Stimulated activated CD4-positive, alpha-beta T cell treated with anti-CD3 and anti-CD28 coated beads, Interleukin-4, amount 100 ng/mL, for 4 hours (primary cell): ENCODE measurements at regions not wholly inside any gene's neighbourhood (a gene's known extent, or its start where the extent isn't known, plus 50 kb on each side); places are given as distances from the start of the nearest gene placed in this dataset.

ENCODE experiments used
- DNase-seq, 2 experiments: peaks; one replicate each; pipeline ENCODE4 v3.0.0-alpha.2; 2020

DNA sequence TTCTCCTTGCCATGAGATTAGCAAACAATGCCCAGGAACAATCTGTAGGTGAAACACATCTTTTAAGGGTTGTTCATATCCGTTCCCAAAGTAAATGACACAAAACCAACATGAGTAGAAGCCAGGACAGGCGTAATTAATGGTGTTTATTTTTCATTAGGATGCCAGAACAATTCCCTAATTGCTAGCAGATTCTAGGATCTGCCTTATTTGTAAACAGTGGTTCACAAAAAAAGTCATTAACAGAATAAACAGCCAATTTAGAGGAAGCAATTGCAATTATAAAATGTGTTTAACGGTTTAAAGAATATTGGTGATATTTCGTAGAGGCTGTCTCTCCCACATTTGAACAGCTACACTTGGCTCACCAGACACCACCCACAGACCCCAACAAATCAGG lies 250.6 kb upstream of the GPR26 start:
- no peak for DNase-seq

DNA sequence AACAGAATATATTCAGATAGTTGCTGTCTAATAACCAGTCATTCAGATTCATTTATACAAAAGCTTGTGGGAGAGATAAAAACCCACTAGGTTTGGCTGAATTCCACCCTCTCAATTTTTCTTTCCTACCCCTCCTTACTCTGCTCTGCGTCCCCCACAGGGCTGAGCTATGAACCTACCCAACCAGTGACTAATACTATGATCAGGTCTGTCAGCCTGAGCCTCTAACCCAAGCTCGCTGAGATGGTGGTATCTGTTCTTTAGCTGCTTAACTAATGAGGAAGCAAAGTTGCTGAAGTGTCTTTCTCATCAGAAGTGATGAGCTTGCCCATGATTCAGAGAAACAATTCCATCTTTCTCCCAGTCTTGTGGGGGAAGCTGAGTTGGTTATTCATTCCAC lies 248.7 kb upstream of the GPR26 start:
- no peak for DNase-seq

GRCh38 chr10:123421461-123421860 lies 244.7 kb upstream of the GPR26 start:
- no peak for DNase-seq

GRCh38 chr10:123422261-123422660 lies 243.9 kb upstream of the GPR26 start:
- DNase-seq = no peak

- DNase-seq = no peak
These were observed 241.6 kb upstream of the GPR26 start for GRCh38 chr10:123424537-123424936.

GRCh38 chr10:123425680-123426079 lies 240.5 kb upstream of the GPR26 start:
- DNase-seq = no peak

- DNase-seq = no peak
These were observed 238.9 kb upstream of the GPR26 start for GRCh38 chr10:123427165-123427786.

GRCh38 chr10:123428391-123428790 lies 237.8 kb upstream of the GPR26 start:
- DNase-seq = no peak

- DNase-seq = no peak
These were observed 236.4 kb upstream of the GPR26 start for GRCh38 chr10:123429706-123430221.

GRCh38 chr10:123433539-123433938 lies 232.6 kb upstream of the GPR26 start:
- DNase-seq = no peak

GRCh38 chr10:123434435-123435039 lies 231.6 kb upstream of the GPR26 start:
- DNase-seq = no peak

- DNase-seq = no peak
These were observed 223.3 kb upstream of the GPR26 start for GRCh38 chr10:123442901-123443300.

DNA sequence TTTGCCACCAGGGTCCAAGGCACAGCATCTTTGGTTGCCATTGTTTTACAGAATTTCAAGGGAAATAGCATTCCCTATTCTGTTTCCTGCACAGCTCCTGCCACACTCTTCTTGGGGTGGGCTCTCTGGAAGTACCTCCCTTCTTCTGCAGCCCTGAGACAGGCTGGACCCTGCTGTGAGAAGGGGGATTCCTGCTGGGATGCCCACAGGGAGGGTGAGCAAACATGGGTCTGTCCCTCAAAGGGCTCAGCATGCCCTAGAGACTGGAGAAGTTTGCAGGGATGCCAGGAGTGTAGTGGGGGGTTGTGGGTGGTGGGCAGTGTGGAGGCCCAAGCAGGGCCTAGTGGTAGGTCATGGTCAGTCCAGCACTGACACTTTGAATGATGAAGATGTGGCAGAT lies 222.2 kb upstream of the GPR26 start:
- no peak for DNase-seq

DNA sequence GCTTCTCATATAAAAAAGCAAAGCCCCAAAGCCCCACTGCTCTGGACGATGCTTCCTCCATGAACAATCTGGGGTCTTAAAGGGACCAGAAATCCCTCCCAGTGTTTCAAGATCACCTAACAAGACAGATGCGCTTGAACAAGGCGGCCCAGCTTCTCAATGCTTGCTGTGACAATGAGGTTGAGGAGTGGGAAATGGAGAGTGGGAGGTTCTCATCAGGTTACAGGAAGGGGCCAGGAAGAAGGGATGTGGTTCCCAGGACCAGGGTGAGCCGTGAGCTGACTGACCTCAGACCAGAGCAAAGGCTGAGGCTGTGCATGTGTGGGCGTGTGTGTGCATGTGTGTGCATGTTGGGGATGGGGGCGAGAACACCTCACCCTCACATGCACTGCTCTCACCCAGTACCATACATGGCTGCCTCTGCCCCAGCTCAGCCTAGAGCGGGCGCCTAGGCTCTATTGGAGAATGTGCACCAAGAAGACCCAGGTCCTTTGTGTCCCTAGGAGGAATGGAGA lies 220.8 kb upstream of the GPR26 start:
- no peak for DNase-seq

DNA sequence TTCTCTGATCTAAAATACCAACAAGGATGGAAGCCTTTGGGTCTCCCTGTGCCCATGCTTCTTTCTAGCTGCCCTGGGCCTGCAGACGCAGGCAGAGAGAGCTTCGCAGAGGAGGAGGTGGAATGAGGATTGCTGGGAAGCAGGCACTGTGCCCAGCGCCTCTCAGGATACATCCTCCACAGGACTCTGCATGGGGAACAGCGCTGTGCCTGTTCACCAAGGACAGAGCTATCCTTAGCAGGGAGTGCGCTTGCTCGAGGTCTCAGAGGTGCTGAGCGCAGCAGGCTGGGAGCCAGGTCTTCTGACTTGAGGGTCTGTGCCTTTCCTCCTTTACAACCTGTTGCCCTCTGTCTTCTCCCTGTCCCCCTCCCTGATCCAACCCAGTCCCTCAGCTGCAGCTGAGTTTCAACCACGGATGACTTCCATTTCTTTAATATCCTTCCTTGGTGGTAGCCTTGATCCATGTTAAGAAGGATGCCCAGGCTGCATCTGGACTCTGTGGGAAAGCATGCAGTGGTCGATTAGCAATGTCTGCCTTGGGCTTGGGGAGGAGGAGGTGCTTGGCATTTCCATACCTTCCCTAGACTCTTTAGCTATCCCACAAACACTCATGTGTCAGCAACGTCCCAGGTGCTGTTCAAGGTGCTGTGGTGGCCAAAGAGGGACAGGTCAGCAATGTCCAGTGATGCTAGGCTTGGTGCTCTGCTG lies 219.6 kb upstream of the GPR26 start:
- no peak for DNase-seq

- no peak for DNase-seq
These were observed 216.8 kb upstream of the GPR26 start for GRCh38 chr10:123449234-123449962.

- no peak for DNase-seq
These were observed 215.1 kb upstream of the GPR26 start for GRCh38 chr10:123450956-123451605.

DNA sequence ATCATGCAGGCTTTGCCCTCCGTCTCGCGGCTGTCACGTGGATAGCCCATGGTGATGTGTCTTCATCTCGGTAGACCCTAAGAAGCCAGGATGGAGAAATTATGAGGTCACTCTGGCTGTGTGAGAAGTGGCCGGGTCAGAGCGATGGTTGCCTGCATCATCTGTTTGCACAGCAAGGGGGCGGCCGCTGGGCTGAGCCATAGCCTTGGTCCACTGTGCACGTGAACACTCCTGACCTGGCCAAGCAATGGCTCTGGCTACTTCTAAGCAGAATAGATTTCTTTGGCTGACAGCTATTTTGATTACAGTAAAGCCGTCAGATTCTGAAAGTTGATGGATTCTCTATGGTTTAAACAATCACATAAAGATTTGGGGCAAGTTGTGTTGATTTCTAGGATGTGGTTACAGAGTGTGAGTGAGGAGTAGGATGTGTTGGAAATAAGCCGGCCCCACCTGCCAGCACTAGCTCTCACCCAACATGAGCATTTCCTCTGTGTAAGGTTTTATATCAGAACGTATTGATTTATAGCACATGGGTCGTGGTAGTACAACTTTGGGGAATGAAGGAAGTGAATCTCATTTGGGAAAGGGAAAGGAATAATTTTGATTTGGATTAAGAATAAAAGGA lies 214.4 kb upstream of the GPR26 start:
- DNase-seq = no peak

DNA sequence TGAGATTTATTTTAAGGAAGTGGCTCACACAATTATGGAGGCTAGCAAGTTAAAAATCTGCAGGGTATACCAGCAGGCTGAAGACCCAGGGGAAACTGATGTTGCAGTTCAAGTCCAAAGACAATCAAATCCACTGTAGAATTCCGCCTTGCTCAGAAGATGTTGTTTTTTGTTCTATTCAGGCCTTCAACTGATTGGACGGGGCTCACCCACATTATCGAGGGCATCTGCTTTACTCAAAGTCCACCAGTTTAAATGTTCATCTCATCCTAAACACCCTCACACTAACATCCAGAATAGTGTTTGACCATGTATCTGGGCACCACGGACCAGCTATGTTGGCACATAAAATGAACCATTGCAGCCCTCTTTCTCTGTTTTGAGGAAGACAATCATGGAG lies 211.2 kb upstream of the GPR26 start:
- no peak for DNase-seq

DNA sequence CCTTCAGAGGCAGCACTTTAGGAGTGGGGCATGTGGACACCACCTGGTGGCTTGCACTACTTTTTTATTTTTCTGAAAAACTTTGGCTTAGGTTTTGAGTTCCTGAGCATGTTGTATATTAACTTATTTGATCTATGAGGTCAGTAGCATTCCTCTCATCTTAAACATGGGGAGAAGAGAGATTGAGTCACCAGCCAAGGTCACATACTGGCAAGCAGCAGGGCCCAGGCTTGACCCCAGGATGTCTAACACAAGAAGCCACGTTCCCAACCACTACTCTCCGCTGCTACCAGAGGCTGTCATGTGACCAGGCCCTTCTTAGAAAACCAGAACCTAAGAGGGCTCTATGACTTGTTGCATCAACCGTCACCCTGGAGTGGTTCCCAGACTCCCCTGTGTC lies 210.3 kb upstream of the GPR26 start:
- no peak for DNase-seq

GRCh38 chr10:123458933-123459332 lies 207.2 kb upstream of the GPR26 start:
- no peak for DNase-seq

DNA sequence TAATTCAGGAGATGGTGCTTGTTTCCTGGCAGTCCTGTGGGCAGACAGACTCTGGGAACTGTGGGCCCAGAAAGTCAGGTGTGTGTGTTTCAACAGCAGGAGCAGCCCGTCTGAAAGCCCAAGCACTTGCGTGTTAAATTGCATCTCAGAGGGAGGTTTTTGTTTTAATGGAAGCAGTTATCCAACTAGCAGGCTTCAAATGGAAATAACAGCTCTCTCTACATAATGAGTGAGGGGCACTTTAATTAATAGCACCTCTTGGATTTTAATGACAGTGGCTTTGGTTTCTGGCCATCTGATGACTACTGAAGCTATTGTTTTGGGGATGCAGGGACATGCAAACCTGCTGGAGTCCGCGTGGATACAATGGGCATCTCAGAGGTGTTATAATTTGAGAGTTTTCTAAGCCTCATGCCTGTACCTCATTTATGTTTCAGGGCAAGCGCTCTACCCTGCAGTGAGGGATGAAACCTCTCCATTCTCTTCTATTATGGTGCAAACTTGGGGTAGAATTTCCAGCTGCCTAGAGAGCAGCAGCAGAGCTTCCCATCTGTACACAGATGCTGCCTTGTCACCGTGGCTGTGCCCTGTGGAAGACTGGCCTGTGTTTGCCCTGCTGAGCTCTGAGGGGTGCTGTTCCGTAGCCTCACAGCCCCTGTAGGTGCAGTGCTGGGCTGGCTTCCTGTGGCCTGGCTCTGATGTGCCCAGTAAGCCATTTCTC lies 206.6 kb upstream of the GPR26 start:
- no peak for DNase-seq
